OCI-LY7 (cell line): ENCODE measurements at regions not wholly inside any gene's neighbourhood (a gene's known extent, or its start where the extent isn't known, plus 50 kb on each side); places are given as distances from the start of the nearest gene placed in this dataset.
"Not testable (repeated sequence)": the region's sequence is repeated elsewhere in the genome, so short reads cannot be mapped to it uniquely, and the experiment has no call there.

ENCODE experiments used
- BruUV-seq: library from RNA; stranded (reverse); fragments of 400-500 nt; replicated peaks from 2 replicates; lab custom pipeline; 2021; lab: Mats Ljungman, UMichigan
- CTCF ChIA-PET: fragments of 300-600 bp; sonication (Branson Sonifier 250); formaldehyde crosslinking; loops from one replicate; lab custom pipeline; 2022; ENCODE audit warnings: antibody characterized with exemption; ENCODE audit not compliant: unreplicated experiment; lab: Charles Lee
- POLR2A ChIA-PET: fragments of 300-600 bp; sonication (Branson Sonifier 250); formaldehyde crosslinking; loops from one replicate; lab custom pipeline; 2022; ENCODE audit warnings: antibody characterized with exemption; lab: Charles Lee
- DNase-seq: peaks from one replicate; pipeline ENCODE4 v3.0.0-alpha.2; 2015; ENCODE audit warnings: low spot score
- H2AFZ ChIP-seq: fragments of 200-600 bp; sonication (generic), shearing (Covaris generic); 2 replicates; pipeline ENCODE4 v1.6.1; 2014; ENCODE audit warnings: mild to moderate bottlenecking, antibody characterized with exemption, low read length, moderate library complexity
- H3K27ac ChIP-seq: fragments of 200-600 bp; sonication (generic); 2 replicates; pipeline ENCODE4 v1.5.1; 2014; ENCODE audit warnings: mixed run types, low read depth, mild to moderate bottlenecking, moderate library complexity, low read length, inconsistent platforms; ENCODE audit not compliant: poor library complexity, severe bottlenecking
- H3K36me3 ChIP-seq: fragments of 200-600 bp; sonication (generic); 2 replicates; pipeline ENCODE4 v1.6.1; 2014; ENCODE audit warnings: mild to moderate bottlenecking, antibody characterized with exemption, low read length, moderate library complexity, mixed read lengths; ENCODE audit not compliant: insufficient read depth
- H3K4me1 ChIP-seq: fragments of 200-600 bp; sonication (generic); 2 replicates; pipeline ENCODE4 v1.5.1; 2014; ENCODE audit warnings: mild to moderate bottlenecking, low read length; ENCODE audit not compliant: insufficient read depth, poor library complexity, severe bottlenecking
- H3K4me2 ChIP-seq: fragments of 200-600 bp; sonication (generic); 2 replicates; pipeline ENCODE4 v1.6.1; 2014; ENCODE audit warnings: mild to moderate bottlenecking, low read length
- H3K4me3 ChIP-seq: fragments of 200-600 bp; sonication (generic); 2 replicates; pipeline ENCODE4 v1.5.1; 2014; ENCODE audit warnings: mild to moderate bottlenecking, low read depth, low read length; ENCODE audit not compliant: poor library complexity, severe bottlenecking
- H3K79me2 ChIP-seq: fragments of 200-600 bp; sonication (generic); 2 replicates; pipeline ENCODE4 v1.6.1; 2016; ENCODE audit warnings: low read depth, mild to moderate bottlenecking, low read length, moderate library complexity, mixed read lengths; ENCODE audit not compliant: insufficient read depth
- H3K9me2 ChIP-seq: fragments of 200-600 bp; sonication (generic); 2 replicates; pipeline ENCODE4 v1.6.1; 2016; ENCODE audit warnings: mild to moderate bottlenecking, low read length, mixed read lengths; ENCODE audit not compliant: insufficient read depth
- H3K9me3 ChIP-seq: fragments of 200-600 bp; sonication (generic); 2 replicates; pipeline ENCODE4 v1.6.1; 2014; ENCODE audit warnings: mild to moderate bottlenecking, mixed run types, low read length, mixed read lengths
- H4K20me1 ChIP-seq: fragments of 200-600 bp; sonication (generic); 2 replicates; pipeline ENCODE4 v1.6.1; 2014; ENCODE audit warnings: mild to moderate bottlenecking, antibody characterized with exemption, low read length, moderate library complexity, mixed read lengths; ENCODE audit not compliant: insufficient read depth
- CTCF ChIP-seq: fragments of 200-600 bp; sonication (generic); conservative IDR thresholded peaks from 2 replicates; pipeline ENCODE4 v1.5.1; 2014; ENCODE audit warnings: mild to moderate bottlenecking, antibody characterized with exemption, low read length, moderate library complexity, mixed read lengths
- EZH2phosphoT487 ChIP-seq: fragments of 200-600 bp; sonication (generic); IDR thresholded peaks from 2 replicates; pipeline ENCODE4 v1.6.1; 2018; ENCODE audit warnings: low read depth, borderline replicate concordance, mild to moderate bottlenecking, mixed run types, antibody characterized with exemption, low read length, moderate library complexity, mixed read lengths
- intact Hi-C: fragments of 100-400 bp; cut with micrococcal nuclease; formaldehyde crosslinking; loops from one replicate; pipeline ENCODE4 v1.10.0; 2022; ENCODE audit not compliant: unreplicated experiment

GRCh38 chr2:62393293-62393692 is 112.7 kb downstream of the TMEM17 start:
- intact Hi-C loops: no loop called here
- no peak for TF ChIP-seq EZH2phosphoT487
- TF ChIP-seq CTCF: no peak
- Histone ChIP-seq H3K4me2 (no peak overlapping the region), H3K9me3 (no peaks in the 10 kb centered on the region), H3K4me3 (no peak overlapping the region), H4K20me1 (no peaks in the 10 kb centered on the region), H3K27ac (no peak overlapping the region), H3K36me3 (no peaks in the 10 kb centered on the region), H2AFZ (no peak overlapping the region), H3K4me1 (peaks cover 2% of the 10 kb centered on the region), H3K9me2 (no peaks in the 10 kb centered on the region), H3K79me2 (no peaks in the 10 kb centered on the region)
- ChIA-PET POLR2A (interaction anchor here (0.6 to 1.1 kb wide), 2 partner anchors 22 to 785 kb away, joined by 3 read pairs; no protein-coding TSS in a partner anchor), CTCF (no interaction called here)
- BruUV-seq: no TSS peak
- no peak for DNase-seq

GRCh38 chr2:62391696-62392095 is 114.3 kb downstream of the TMEM17 start:
- ChIA-PET CTCF (no interaction called here), POLR2A (no interaction called here)
- no peak for DNase-seq
- Histone ChIP-seq H3K9me3 (no peaks in the 10 kb centered on the region), H3K36me3 (no peaks in the 10 kb centered on the region), H3K4me2 (no peak overlapping the region), H4K20me1 (no peaks in the 10 kb centered on the region), H3K27ac (no peak overlapping the region), H3K79me2 (no peaks in the 10 kb centered on the region), H3K4me3 (no peak overlapping the region), H2AFZ (no peak overlapping the region), H3K9me2 (no peaks in the 10 kb centered on the region), H3K4me1 (no peaks in the 10 kb centered on the region)
- intact Hi-C loops: no loop called here
- no peak for TF ChIP-seq CTCF
- TF ChIP-seq EZH2phosphoT487: no peak
- BruUV-seq: no TSS peak

GRCh38 chr2:62386378-62386777 is 119.6 kb downstream of the TMEM17 start:
- H3K4me3 ChIP-seq, BruUV-seq, H3K4me1 ChIP-seq, DNase-seq, H2AFZ ChIP-seq, intact Hi-C loops, H3K9me2 ChIP-seq, H3K36me3 ChIP-seq, H3K4me2 ChIP-seq, H3K27ac ChIP-seq, H3K9me3 ChIP-seq, H3K79me2 ChIP-seq, H4K20me1 ChIP-seq: not testable (repeated sequence)
- POLR2A ChIA-PET: interaction anchor here (0.6 kb wide), 1 partner anchor 1601 kb away, joined by 3 read pairs; no protein-coding TSS in a partner anchor
- CTCF ChIA-PET: interaction anchor here (0.9 kb wide), 1 partner anchor 11 kb away, joined by 4 read pairs; no protein-coding TSS in a partner anchor
